Erythroblast (primary cell): ENCODE measurements at regions not wholly inside any gene's neighbourhood (a gene's known extent, or its start where the extent isn't known, plus 50 kb on each side); places are given as distances from the start of the nearest gene placed in this dataset.

Experiments used
- DNase-seq, 2 experiments: peaks; one replicate each; lab custom pipeline; 2025; lab: John Stamatoyannopoulos, UW
- GATA1 ChIP-seq: IDR thresholded peaks from 2 replicates; pipeline ENCODE4 v1.6.1; 2011; ENCODE audit warnings: low read depth, mild to moderate bottlenecking, control low read depth, low read length, moderate library complexity
- POLR2A ChIP-seq: IDR thresholded peaks from 2 replicates; pipeline ENCODE4 v1.6.1; 2011; ENCODE audit warnings: mild to moderate bottlenecking, low read length

GRCh38 chr20:17878069-17878911 lies 90.3 kb downstream of the SNX5 start:
- no peak for TF ChIP-seq GATA1
- no peak for TF ChIP-seq POLR2A

GRCh38 chr20:17875981-17876385 lies 92.6 kb downstream of the SNX5 start:
- DNase-seq: no peak
- no peak for TF ChIP-seq GATA1
- TF ChIP-seq POLR2A: no peak

More at GRCh38 chr20:17878069-17878911, 90.3 kb downstream of the SNX5 start:
- no peak for DNase-seq

- DNase-seq: no peak
- TF ChIP-seq GATA1: no peak
- TF ChIP-seq POLR2A: no peak
Measured at GRCh38 chr20:17875106-17875980, 93.3 kb downstream of the SNX5 start.

GRCh38 chr20:17874271-17875105 lies 94.1 kb downstream of the SNX5 start:
- DNase-seq: no peak
- TF ChIP-seq POLR2A: no peak
- no peak for TF ChIP-seq GATA1

- TF ChIP-seq GATA1 (no peak), POLR2A (no peak)
- no peak for DNase-seq
Measured at GRCh38 chr20:17873410-17874270, 95.0 kb downstream of the SNX5 start.

GRCh38 chr20:17872959-17873358 lies 95.6 kb downstream of the SNX5 start:
- DNase-seq: no peak
- TF ChIP-seq GATA1: no peak

GRCh38 chr20:17872434-17872833 lies 96.2 kb downstream of the SNX5 start:
- TF ChIP-seq GATA1: no peak
- TF ChIP-seq POLR2A: no peak
- DNase-seq: no peak

GRCh38 chr20:17871886-17872285 lies 96.7 kb downstream of the SNX5 start:
- no peak for DNase-seq
- no peak for TF ChIP-seq POLR2A
- TF ChIP-seq GATA1: no peak

GRCh38 chr20:17871181-17871580 lies 97.4 kb downstream of the SNX5 start:
- DNase-seq: no peak
- TF ChIP-seq GATA1 (no peak), POLR2A (no peak)

- TF ChIP-seq POLR2A (no peak), GATA1 (no peak)
- DNase-seq: no peak
Measured at GRCh38 chr20:17870086-17870740, 98.4 kb downstream of the SNX5 start.

GRCh38 chr20:17869295-17869994 lies 99.1 kb downstream of the SNX5 start:
- TF ChIP-seq GATA1: no peak
- no peak for TF ChIP-seq POLR2A
- DNase-seq: no peak
